IMR-90 (cell line): ENCODE measurements at regions not wholly inside any gene's neighbourhood (a gene's known extent, or its start where the extent isn't known, plus 50 kb on each side); places are given as distances from the start of the nearest gene placed in this dataset.

Source experiments
- ATAC-seq: fragments of 200-7000 bp; cut with Tn5 transposase; 2 replicates; pipeline ENCODE4 v1.9.1; 2020; ENCODE audit warnings: low read depth, mild to moderate bottlenecking, moderate library complexity
- BruUV-seq: library from RNA; stranded (reverse); fragments of 400-500 nt; replicated peaks from 2 replicates; lab custom pipeline; 2021; lab: Mats Ljungman, UMichigan
- CTCF ChIA-PET: fragments of 300-600 bp; formaldehyde crosslinking; extraction: SDS; loops from one replicate; lab custom pipeline; 2021; ENCODE audit warnings: antibody characterized with exemption; lab: Yijun Ruan, JAX
- POLR2A ChIA-PET: fragments of 300-600 bp; sonication (Branson Sonifier 250); formaldehyde crosslinking; loops from one replicate; lab custom pipeline; 2022; ENCODE audit warnings: antibody characterized with exemption; ENCODE audit not compliant: unreplicated experiment; lab: Charles Lee
- DNase-seq: peaks from one replicate; pipeline ENCODE4 v3.0.0; 2013
- H2AFZ ChIP-seq: replicated peaks from 2 replicates; pipeline ENCODE3; 2013; ENCODE audit warnings: low read length, mild to moderate bottlenecking; ENCODE audit not compliant: poor library complexity
- H2AK5ac ChIP-seq: 2 replicates; pipeline ENCODE4 v1.6.1; 2013; ENCODE audit warnings: low read depth, low read length, inconsistent platforms
- H2AK9ac ChIP-seq: replicated peaks from 2 replicates; pipeline ENCODE3; 2013; ENCODE audit warnings: mild to moderate bottlenecking, low read depth, low read length, moderate library complexity; ENCODE audit not compliant: poor library complexity
- H2BK120ac ChIP-seq: 2 replicates; pipeline ENCODE4 v1.6.1; 2013; ENCODE audit warnings: low read depth, low read length, inconsistent platforms
- H2BK15ac ChIP-seq: 3 replicates; pipeline ENCODE4 v1.6.1; 2013; ENCODE audit warnings: low read depth, low read length, inconsistent platforms
- H2BK20ac ChIP-seq: 2 replicates; pipeline ENCODE4 v1.6.1; 2013; ENCODE audit warnings: low read depth, mild to moderate bottlenecking, inconsistent platforms, low read length, moderate library complexity
- H2BK5ac ChIP-seq: 2 replicates; pipeline ENCODE4 v1.6.1; 2013; ENCODE audit warnings: mild to moderate bottlenecking, low read depth, low read length, inconsistent platforms; ENCODE audit not compliant: poor library complexity, severe bottlenecking
- H3K14ac ChIP-seq: replicated peaks from 2 replicates; pipeline ENCODE4 v1.6.1; 2013; ENCODE audit warnings: low read depth, low read length, inconsistent platforms
- H3K18ac ChIP-seq: 2 replicates; pipeline ENCODE4 v1.6.1; 2013; ENCODE audit warnings: low read depth, low read length, control low read depth
- H3K23ac ChIP-seq: 2 replicates; pipeline ENCODE4 v1.6.1; 2013; ENCODE audit warnings: low read depth, low read length, inconsistent platforms
- H3K27ac ChIP-seq: 2 replicates; pipeline ENCODE4 v1.5.1; 2013; ENCODE audit warnings: mild to moderate bottlenecking, control low read depth, low read length; ENCODE audit not compliant: insufficient read depth
- H3K27me3 ChIP-seq: 2 replicates; pipeline ENCODE4 v1.6.1; 2013; ENCODE audit warnings: low read length; ENCODE audit not compliant: control insufficient read depth, insufficient read depth
- H3K36me3 ChIP-seq: 2 replicates; pipeline ENCODE4 v1.6.1; 2013; ENCODE audit warnings: low read length, mixed read lengths; ENCODE audit not compliant: control insufficient read depth, insufficient read depth
- H3K4ac ChIP-seq: 2 replicates; pipeline ENCODE4 v1.6.1; 2013; ENCODE audit warnings: low read depth, low read length, inconsistent platforms
- H3K4me1 ChIP-seq: 2 replicates; pipeline ENCODE4 v1.6.1; 2013; ENCODE audit warnings: low read length, mixed read lengths; ENCODE audit not compliant: control insufficient read depth, insufficient read depth
- H3K4me2 ChIP-seq: 2 replicates; pipeline ENCODE4 v1.6.1; 2013; ENCODE audit warnings: low read depth, mild to moderate bottlenecking, control low read depth, low read length, moderate library complexity
- H3K4me3 ChIP-seq: 2 replicates; pipeline ENCODE4 v1.5.1; 2013; ENCODE audit warnings: low read depth, mild to moderate bottlenecking, control low read depth, low read length, moderate library complexity; ENCODE audit not compliant: insufficient read depth
- H3K56ac ChIP-seq: 2 replicates; pipeline ENCODE4 v1.6.1; 2013; ENCODE audit warnings: low read length, inconsistent platforms; ENCODE audit not compliant: insufficient read depth; ENCODE audit errors: extremely low read depth
- H3K79me1 ChIP-seq, 2 experiments: 2 replicates each; pipeline ENCODE4 v1.6.1; 2013; ENCODE audit warnings: low read length in 2 of 2, inconsistent platforms in 1 of 2, low read depth in 1 of 2
- H3K9ac ChIP-seq: 2 replicates; pipeline ENCODE4 v1.6.1; 2013; ENCODE audit warnings: low read depth, low read length, control low read depth
- H3K9me1 ChIP-seq: 2 replicates; pipeline ENCODE4 v1.6.1; 2013; ENCODE audit warnings: low read length, inconsistent platforms; ENCODE audit not compliant: insufficient read depth
- H3K9me3 ChIP-seq: 2 replicates; pipeline ENCODE4 v1.6.1; 2013; ENCODE audit warnings: low read length; ENCODE audit not compliant: control insufficient read depth, insufficient read depth
- H4K20me1 ChIP-seq: 2 replicates; pipeline ENCODE4 v1.6.1; 2013; ENCODE audit warnings: low read length, inconsistent platforms; ENCODE audit not compliant: insufficient read depth
- H4K5ac ChIP-seq: 2 replicates; pipeline ENCODE4 v1.6.1; 2013; ENCODE audit warnings: mild to moderate bottlenecking, low read depth, low read length, control low read depth
- H4K8ac ChIP-seq, 2 experiments: 2 replicates each; pipeline ENCODE4 v1.6.1; 2013; ENCODE audit warnings: low read depth in 2 of 2, low read length in 2 of 2, control low read depth in 1 of 2, inconsistent platforms in 1 of 2
- H4K91ac ChIP-seq: 2 replicates; pipeline ENCODE4 v1.6.1; 2013; ENCODE audit warnings: low read depth, low read length, inconsistent platforms; ENCODE audit not compliant: insufficient read depth
- BHLHE40 ChIP-seq: fragments of 150-350 bp; IDR thresholded peaks from 2 replicates; pipeline ENCODE4 v1.6.1; 2016; ENCODE audit warnings: mild to moderate bottlenecking, low read depth, low read length
- CEBPB ChIP-seq: IDR thresholded peaks from 2 replicates; pipeline ENCODE4 v1.6.1; 2012; ENCODE audit warnings: low read depth, low read length, improper control_type of control experiment
- CHD1 ChIP-seq: IDR thresholded peaks from 2 replicates; pipeline ENCODE4 v1.6.1; 2012; ENCODE audit warnings: low read depth, low read length, improper control_type of control experiment
- CTCF ChIP-seq: conservative IDR thresholded peaks from 2 replicates; pipeline ENCODE4 v1.5.1; 2012; ENCODE audit warnings: mild to moderate bottlenecking, low read depth, low read length, improper control_type of control experiment
- ELK1 ChIP-seq: fragments of 150-350 bp; IDR thresholded peaks from 2 replicates; pipeline ENCODE4 v1.6.1; 2016; ENCODE audit warnings: low read depth, mild to moderate bottlenecking, low read length, moderate library complexity, borderline replicate concordance
- FOS ChIP-seq: fragments of 150-350 bp; IDR thresholded peaks from 2 replicates; pipeline ENCODE4 v1.6.1; 2016; ENCODE audit warnings: low read depth, low read length
- MAFK ChIP-seq: IDR thresholded peaks from 2 replicates; pipeline ENCODE4 v1.6.1; 2012; ENCODE audit warnings: low read depth, low read length, improper control_type of control experiment
- MAZ ChIP-seq: IDR thresholded peaks from 2 replicates; pipeline ENCODE4 v1.6.1; 2012; ENCODE audit warnings: low read depth, mild to moderate bottlenecking, low read length, improper control_type of control experiment, moderate library complexity, borderline replicate concordance
- MXI1 ChIP-seq: IDR thresholded peaks from 2 replicates; pipeline ENCODE4 v1.6.1; 2012; ENCODE audit warnings: low read depth, mild to moderate bottlenecking, low read length, moderate library complexity, borderline replicate concordance
- NFE2L2 ChIP-seq: fragments of 150-350 bp; IDR thresholded peaks from 2 replicates; pipeline ENCODE4 v1.6.1; 2016; ENCODE audit warnings: low read depth, mild to moderate bottlenecking, low read length
- POLR2A ChIP-seq: IDR thresholded peaks from 2 replicates; pipeline ENCODE4 v1.6.1; 2012; ENCODE audit warnings: mild to moderate bottlenecking, low read depth, low read length
- RAD21 ChIP-seq: IDR thresholded peaks from 2 replicates; pipeline ENCODE4 v1.6.1; 2012; ENCODE audit warnings: low read length, improper control_type of control experiment
- RCOR1 ChIP-seq: IDR thresholded peaks from 2 replicates; pipeline ENCODE4 v1.6.1; 2012; ENCODE audit warnings: mild to moderate bottlenecking, low read length, improper control_type of control experiment; ENCODE audit not compliant: insufficient replicate concordance
- RFX5 ChIP-seq: IDR thresholded peaks from 2 replicates; pipeline ENCODE4 v1.8.0; 2012; ENCODE audit warnings: low read depth, mild to moderate bottlenecking, low read length, moderate library complexity
- SMC3 ChIP-seq: fragments of 150-350 bp; IDR thresholded peaks from 2 replicates; pipeline ENCODE4 v1.6.1; 2016; ENCODE audit warnings: low read depth, mild to moderate bottlenecking, antibody characterized with exemption, low read length, moderate library complexity
- USF2 ChIP-seq: fragments of 150-350 bp; IDR thresholded peaks from 2 replicates; pipeline ENCODE4 v1.6.1; 2017; ENCODE audit warnings: mild to moderate bottlenecking, antibody characterized with exemption, low read length, low read depth
- WGBS, 2 experiments: methylation state at CpG; one replicate each; pipeline versions ENCODE4 v1.1.5 to v1.1.7; 2013; ENCODE audit warnings: missing lambda C conversion rate in 2 of 2; ENCODE audit not compliant: insufficient read length in 1 of 2; ENCODE audit errors: extremely low coverage in 2 of 2; 5-methylcytosine and 5-hydroxymethylcytosine counted together
- dilution Hi-C: fragments of 300-500 bp; cut with HindIII; formaldehyde crosslinking; loops from one replicate; pipeline ENCODE4 v1.14.3; 2018; ENCODE audit warnings: low sequenced_read_pairs; ENCODE audit not compliant: unreplicated experiment
- in situ Hi-C: fragments of 300-500 bp; cut with MboI; formaldehyde crosslinking; loops from 3 replicates; pipeline ENCODE4 v1.14.3; 2019; ENCODE audit warnings: low sequenced_read_pairs, inconsistent platforms, mixed read lengths
- intact Hi-C: fragments of 100-400 bp; cut with micrococcal nuclease; formaldehyde crosslinking; loops from 2 replicates; pipeline ENCODE4 v1.10.0; 2022

GRCh38 chr17:72284806-72285205, 164.0 kb downstream of the SOX9 start:
- Histone ChIP-seq H3K56ac (no peak overlapping the region), H3K23ac (no peak overlapping the region), H3K36me3 (no peaks in the 10 kb centered on the region), H3K9me1 (no peaks in the 10 kb centered on the region), H2AK5ac (no peak overlapping the region), H3K4me2 (no peak overlapping the region), H3K4ac (no peak overlapping the region), H4K20me1 (no peaks in the 10 kb centered on the region), H3K14ac (no peak overlapping the region), H2BK5ac (no peak overlapping the region), H3K4me3 (no peak overlapping the region), H2AFZ (no peak overlapping the region), H4K5ac (no peak overlapping the region), H2BK120ac (no peak overlapping the region), H3K27ac (no peak overlapping the region), H4K91ac (no peak overlapping the region), H2BK15ac (no peak overlapping the region), H2AK9ac (no peak overlapping the region), H2BK20ac (no peak overlapping the region), H4K8ac (no peak overlapping the region), H3K9me3 (no peaks in the 10 kb centered on the region), H3K27me3 (peaks cover 3% of the 10 kb centered on the region; the same call in 1 of the 2 replicates), H3K9ac (no peak overlapping the region), H3K4me1 (no peaks in the 10 kb centered on the region), H3K18ac (no peak overlapping the region), H3K79me1 (no peaks in the 10 kb centered on the region)
- no CpG with 5 or more reads among the region's 4 CpGs for WGBS, 2 experiments
- ATAC-seq (no peak), DNase-seq (no peak)
- dilution Hi-C loops (no loop called here), in situ Hi-C loops (no loop called here), intact Hi-C loops (no loop called here)
- TF ChIP-seq NFE2L2 (no peak), MAFK (no peak), USF2 (no peak), FOS (no peak), MAZ (no peak), CEBPB (no peak), POLR2A (no peak), RAD21 (no peak), RFX5 (no peak), CHD1 (no peak), BHLHE40 (no peak), SMC3 (no peak), MXI1 (no peak), ELK1 (no peak), CTCF (no peak), RCOR1 (no peak)
- ChIA-PET CTCF (interaction anchor here (0.9 kb wide), 1 partner anchor 17 kb away, joined by 4 read pairs; no protein-coding TSS in a partner anchor), POLR2A (no interaction called here)
- BruUV-seq = no TSS peak
